ENCODE measurements at regions not wholly inside any gene's neighbourhood (a gene's known extent, or its start where the extent isn't known, plus 50 kb on each side); places are given as distances from the start of the nearest gene placed in this dataset.

GRCh38 chr3:76566211-76566534 is 473.7 kb upstream of the ROBO2 start:
- Histone ChIP-seq H3K79me2 (ENCODE audit: insufficient read depth, low read length) (no peaks in the 10 kb centered on the region), H3K9me2 (replicated peaks; ENCODE audit: low read depth, low read length) (no peaks in the 10 kb centered on the region), H3K27me3 (ENCODE audit: insufficient read depth, low read length, poor library complexity, severe bottlenecking) (no peaks in the 10 kb centered on the region), H3K4me1 (ENCODE audit: insufficient read depth, low read length, poor library complexity, severe bottlenecking) (no peaks in the 10 kb centered on the region), H3K4me2 (ENCODE audit: low read depth, low read length, poor library complexity, severe bottlenecking) (no peak overlapping the region), H3K4me3 (ENCODE audit: low read length, poor library complexity, severe bottlenecking) (no peak overlapping the region), H3F3A (ENCODE audit: low read depth) (no peaks in the 10 kb centered on the region), H3K36me3 (ENCODE audit: insufficient read depth, low read length) (no peaks in the 10 kb centered on the region), H3K9ac (ENCODE audit: low read depth, low read length, poor library complexity, severe bottlenecking) (no peak overlapping the region), H2AFZ (ENCODE audit: low read length) (no peak overlapping the region), H4K20me1 (ENCODE audit: insufficient read depth, low read length, poor library complexity, severe bottlenecking) (no peaks in the 10 kb centered on the region), H3K9me3 (ENCODE audit: insufficient read depth, low read depth, low read length) (no peaks in the 10 kb centered on the region)
- TF ChIP-seq EZH2phosphoT487 (IDR thresholded peaks at IDR 0.05; ENCODE audit: borderline replicate concordance) = no peak
- no peak for TF ChIP-seq CTCF (conservative IDR thresholded peaks at IDR 0.05; ENCODE audit: low read length)

GRCh38 chr3:76566904-76567303 is 473.0 kb upstream of the ROBO2 start:
- Histone ChIP-seq H3K4me1 (ENCODE audit: insufficient read depth, low read length, poor library complexity, severe bottlenecking) (no peaks in the 10 kb centered on the region), H3K4me3 (ENCODE audit: low read length, poor library complexity, severe bottlenecking) (no peak overlapping the region), H3K9me3 (ENCODE audit: insufficient read depth, low read depth, low read length) (no peaks in the 10 kb centered on the region), H4K20me1 (ENCODE audit: insufficient read depth, low read length, poor library complexity, severe bottlenecking) (no peaks in the 10 kb centered on the region), H2AFZ (ENCODE audit: low read length) (no peak overlapping the region), H3K79me2 (ENCODE audit: insufficient read depth, low read length) (no peaks in the 10 kb centered on the region), H3K36me3 (ENCODE audit: insufficient read depth, low read length) (no peaks in the 10 kb centered on the region), H3K9me2 (replicated peaks; ENCODE audit: low read depth, low read length) (no peaks in the 10 kb centered on the region), H3K4me2 (ENCODE audit: low read depth, low read length, poor library complexity, severe bottlenecking) (no peak overlapping the region), H3F3A (ENCODE audit: low read depth) (no peaks in the 10 kb centered on the region), H3K9ac (ENCODE audit: low read depth, low read length, poor library complexity, severe bottlenecking) (no peak overlapping the region), H3K27me3 (ENCODE audit: insufficient read depth, low read length, poor library complexity, severe bottlenecking) (no peaks in the 10 kb centered on the region)
- TF ChIP-seq CTCF (conservative IDR thresholded peaks at IDR 0.05; ENCODE audit: low read length) (no peak), EZH2phosphoT487 (IDR thresholded peaks at IDR 0.05; ENCODE audit: borderline replicate concordance) (no peak)

- H3K79me2 ChIP-seq (ENCODE audit: insufficient read depth, low read length) = no peaks in the 10 kb centered on the region
- TF ChIP-seq CTCF (conservative IDR thresholded peaks at IDR 0.05; ENCODE audit: low read length) (peak; percentile 84), EZH2phosphoT487 (IDR thresholded peaks at IDR 0.05; ENCODE audit: borderline replicate concordance) (no peak)
- H3K9me3 ChIP-seq (ENCODE audit: insufficient read depth, low read depth, low read length) = no peaks in the 10 kb centered on the region
These were observed 469.4 kb upstream of the ROBO2 start for GRCh38 chr3:76570436-76571057.

More at GRCh38 chr3:76570436-76571057, 469.4 kb upstream of the ROBO2 start:
- H4K20me1 ChIP-seq (ENCODE audit: insufficient read depth, low read length, poor library complexity, severe bottlenecking) = no peaks in the 10 kb centered on the region
- H3K27me3 ChIP-seq (ENCODE audit: insufficient read depth, low read length, poor library complexity, severe bottlenecking) = no peaks in the 10 kb centered on the region
- H3K4me1 ChIP-seq (ENCODE audit: insufficient read depth, low read length, poor library complexity, severe bottlenecking) = no peaks in the 10 kb centered on the region
- no peaks in the 10 kb centered on the region for H3F3A ChIP-seq (ENCODE audit: low read depth)
- H3K4me3 ChIP-seq (ENCODE audit: low read length, poor library complexity, severe bottlenecking) = no peak overlapping the region
- H3K9ac ChIP-seq (ENCODE audit: low read depth, low read length, poor library complexity, severe bottlenecking) = no peak overlapping the region
- no peak overlapping the region for H3K4me2 ChIP-seq (ENCODE audit: low read depth, low read length, poor library complexity, severe bottlenecking)
- no peak overlapping the region for H2AFZ ChIP-seq (ENCODE audit: low read length)
- no peaks in the 10 kb centered on the region for H3K9me2 ChIP-seq (replicated peaks; ENCODE audit: low read depth, low read length)
- no peaks in the 10 kb centered on the region for H3K36me3 ChIP-seq (ENCODE audit: insufficient read depth, low read length)

Data from Loucy (cell line).